Activated B cell treated with CpG ODN at 0.5 μM for 24 hours (primary cell): ENCODE measurements at regions not wholly inside any gene's neighbourhood (a gene's known extent, or its start where the extent isn't known, plus 50 kb on each side); places are given as distances from the start of the nearest gene placed in this dataset.

Experiments used
- ATAC-seq: fragments of 200-7000 bp; cut with Tn5 transposase; one replicate; pipeline ENCODE4 v1.10.0; 2021; ENCODE audit warnings: low read depth, mild to moderate bottlenecking, moderate library complexity
- CTCF ChIA-PET: fragments of 350-600 bp; sonication (Branson Sonifier 250); formaldehyde crosslinking; loops from one replicate; lab custom pipeline; 2021; ENCODE audit warnings: antibody characterized with exemption; lab: Charles Lee
- POLR2A ChIA-PET: fragments of 350-600 bp; sonication (Branson Sonifier 250); formaldehyde crosslinking; loops from one replicate; lab custom pipeline; 2021; ENCODE audit warnings: antibody characterized with exemption; lab: Charles Lee
- DNase-seq: peaks from one replicate; pipeline ENCODE4 v3.0.0; 2022
- H3K27ac Mint-ChIP-seq: one replicate; pipeline ENCODE4 v1.8.0; 2020; ENCODE audit warnings: mixed read lengths
- H3K27me3 Mint-ChIP-seq: one replicate; pipeline ENCODE4 v1.8.0; 2021; ENCODE audit warnings: mixed read lengths
- H3K36me3 Mint-ChIP-seq: one replicate; pipeline ENCODE4 v1.8.0; 2021; ENCODE audit warnings: low read depth, mixed read lengths
- H3K4me1 Mint-ChIP-seq: one replicate; pipeline ENCODE4 v1.8.0; 2021; ENCODE audit warnings: mixed read lengths
- H3K4me3 Mint-ChIP-seq: one replicate; pipeline ENCODE4 v1.8.0; 2020; ENCODE audit warnings: mild to moderate bottlenecking, mixed read lengths
- H3K9me3 Mint-ChIP-seq: one replicate; pipeline ENCODE4 v1.8.0; 2020; ENCODE audit warnings: mixed read lengths
- intact Hi-C: fragments of 100-400 bp; cut with micrococcal nuclease; formaldehyde crosslinking; loops from one replicate; pipeline ENCODE4 v1.15.1; 2024
- TF ChIP-seq, protein P1 (sequence below): fragments of 200-600 bp; IDR thresholded peaks from one replicate; pipeline ENCODE4 v1.8.0; 2022; ENCODE audit warnings: antibody characterized with exemption, mild to moderate bottlenecking

DNA sequence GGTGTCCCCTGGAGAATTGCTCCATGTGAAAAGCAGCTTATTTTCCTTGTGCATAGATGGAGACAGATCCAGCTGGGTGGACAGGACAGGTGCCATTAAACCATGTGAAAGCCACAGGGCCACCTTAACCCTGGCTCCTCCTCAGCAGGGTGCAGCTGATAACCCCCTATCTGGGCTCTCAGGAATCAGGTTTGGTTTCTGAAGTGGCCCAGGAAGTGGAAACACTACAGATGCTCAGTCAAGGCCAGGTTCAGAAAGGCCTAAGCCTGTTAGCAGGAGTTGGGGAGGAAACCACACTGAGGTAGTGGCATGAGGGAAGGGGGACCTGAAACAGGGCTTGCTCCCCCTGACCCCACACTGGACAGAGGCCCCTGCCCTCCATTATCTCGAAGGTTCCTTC lies 217.0 kb downstream of the SPP2 start:
- DNase-seq, result no peak
- H3K27ac Mint-ChIP-seq, result no peak overlapping the region
- H3K9me3 Mint-ChIP-seq, result no peaks in the 10 kb centered on the region
- H3K4me1 Mint-ChIP-seq, result no peaks in the 10 kb centered on the region
- POLR2A ChIA-PET, result no interaction called here
- TF ChIP-seq, protein P1, sequence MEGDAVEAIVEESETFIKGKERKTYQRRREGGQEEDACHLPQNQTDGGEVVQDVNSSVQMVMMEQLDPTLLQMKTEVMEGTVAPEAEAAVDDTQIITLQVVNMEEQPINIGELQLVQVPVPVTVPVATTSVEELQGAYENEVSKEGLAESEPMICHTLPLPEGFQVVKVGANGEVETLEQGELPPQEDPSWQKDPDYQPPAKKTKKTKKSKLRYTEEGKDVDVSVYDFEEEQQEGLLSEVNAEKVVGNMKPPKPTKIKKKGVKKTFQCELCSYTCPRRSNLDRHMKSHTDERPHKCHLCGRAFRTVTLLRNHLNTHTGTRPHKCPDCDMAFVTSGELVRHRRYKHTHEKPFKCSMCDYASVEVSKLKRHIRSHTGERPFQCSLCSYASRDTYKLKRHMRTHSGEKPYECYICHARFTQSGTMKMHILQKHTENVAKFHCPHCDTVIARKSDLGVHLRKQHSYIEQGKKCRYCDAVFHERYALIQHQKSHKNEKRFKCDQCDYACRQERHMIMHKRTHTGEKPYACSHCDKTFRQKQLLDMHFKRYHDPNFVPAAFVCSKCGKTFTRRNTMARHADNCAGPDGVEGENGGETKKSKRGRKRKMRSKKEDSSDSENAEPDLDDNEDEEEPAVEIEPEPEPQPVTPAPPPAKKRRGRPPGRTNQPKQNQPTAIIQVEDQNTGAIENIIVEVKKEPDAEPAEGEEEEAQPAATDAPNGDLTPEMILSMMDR, result no peak
- intact Hi-C loops, result no loop called here
- no peaks in the 10 kb centered on the region for H3K36me3 Mint-ChIP-seq
- CTCF ChIA-PET, result no interaction called here
- H3K4me3 Mint-ChIP-seq, result no peak overlapping the region
- peaks cover 14% of the 10 kb centered on the region for H3K27me3 Mint-ChIP-seq
- no peak for ATAC-seq

DNA sequence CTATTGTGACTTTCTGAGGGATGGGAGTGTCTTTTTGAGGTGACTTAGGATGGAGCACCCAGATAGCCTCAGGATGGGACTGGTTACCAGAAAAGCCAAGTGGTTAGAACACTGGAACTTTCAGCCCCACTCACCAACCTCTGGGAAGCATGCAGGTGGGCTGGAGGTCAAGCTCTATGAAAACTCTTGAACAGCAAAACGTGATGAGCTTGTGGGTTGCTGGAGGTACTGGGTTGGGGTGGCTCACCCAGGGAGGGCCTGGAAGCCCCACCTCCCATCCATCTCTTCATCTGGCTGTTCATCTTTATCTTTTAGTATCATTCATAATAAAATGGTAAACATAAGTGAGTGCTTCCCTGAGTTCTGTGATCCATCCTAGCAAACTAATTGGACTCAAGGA lies 216.4 kb downstream of the SPP2 start:
- ATAC-seq (no peak), DNase-seq (no peak)
- Mint-ChIP-seq H3K27me3 (peaks cover 14% of the 10 kb centered on the region), H3K4me3 (no peak overlapping the region), H3K27ac (no peak overlapping the region), H3K9me3 (no peaks in the 10 kb centered on the region), H3K36me3 (no peaks in the 10 kb centered on the region), H3K4me1 (no peaks in the 10 kb centered on the region)
- intact Hi-C loops, result no loop called here
- TF ChIP-seq, protein P1, result no peak
- POLR2A ChIA-PET, result no interaction called here
- CTCF ChIA-PET, result no interaction called here

DNA sequence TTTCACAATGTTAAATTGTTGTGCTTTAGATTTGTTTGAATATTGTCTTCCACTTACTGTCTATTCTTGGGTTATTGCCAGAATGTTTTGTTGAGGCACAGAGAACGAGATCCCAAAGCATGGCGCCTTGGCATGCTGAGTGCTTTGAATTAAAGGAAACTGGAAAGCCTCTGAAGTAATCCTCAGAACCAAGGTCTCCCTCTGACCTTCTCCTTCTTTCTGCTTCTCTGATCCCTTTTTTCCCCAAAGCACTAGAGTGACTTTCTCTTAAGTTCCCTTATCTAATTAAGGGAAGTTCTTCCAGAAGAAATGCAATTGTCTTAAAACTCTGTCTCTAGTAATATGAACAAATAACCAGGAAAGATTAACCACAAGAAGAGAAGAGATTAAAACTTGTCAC lies 214.7 kb downstream of the SPP2 start:
- no peak overlapping the region for H3K27ac Mint-ChIP-seq
- peaks cover 20% of the 10 kb centered on the region for H3K27me3 Mint-ChIP-seq
- ATAC-seq (no peak), DNase-seq (no peak)
- ChIA-PET POLR2A (no interaction called here), CTCF (no interaction called here)
- H3K4me3 Mint-ChIP-seq, result no peak overlapping the region
- no peaks in the 10 kb centered on the region for H3K9me3 Mint-ChIP-seq
- TF ChIP-seq, protein P1, result no peak
- H3K4me1 Mint-ChIP-seq, result no peaks in the 10 kb centered on the region
- H3K36me3 Mint-ChIP-seq, result no peaks in the 10 kb centered on the region
- intact Hi-C loops, result no loop called here

DNA sequence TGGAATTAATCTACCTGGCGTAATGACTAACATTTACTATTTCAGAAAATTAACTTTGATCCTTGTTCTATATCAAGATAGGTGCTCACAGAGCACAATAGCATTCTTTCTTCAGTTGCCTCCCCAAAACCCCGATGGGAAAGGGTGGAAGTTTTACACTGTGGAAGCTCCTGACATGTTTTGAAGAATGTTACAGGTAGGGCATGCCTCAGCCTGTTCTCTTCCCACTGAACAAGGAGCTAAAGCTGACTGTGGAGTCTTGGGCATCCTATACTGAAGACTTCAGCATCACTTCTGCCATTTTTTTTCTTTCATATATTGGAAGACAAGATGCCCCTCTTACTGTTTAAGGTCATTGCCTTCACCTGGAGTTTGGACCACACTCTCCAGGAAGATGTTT lies 211.2 kb downstream of the SPP2 start:
- H3K4me1 Mint-ChIP-seq, result no peaks in the 10 kb centered on the region
- CTCF ChIA-PET, result no interaction called here
- H3K27ac Mint-ChIP-seq, result no peak overlapping the region

DNA sequence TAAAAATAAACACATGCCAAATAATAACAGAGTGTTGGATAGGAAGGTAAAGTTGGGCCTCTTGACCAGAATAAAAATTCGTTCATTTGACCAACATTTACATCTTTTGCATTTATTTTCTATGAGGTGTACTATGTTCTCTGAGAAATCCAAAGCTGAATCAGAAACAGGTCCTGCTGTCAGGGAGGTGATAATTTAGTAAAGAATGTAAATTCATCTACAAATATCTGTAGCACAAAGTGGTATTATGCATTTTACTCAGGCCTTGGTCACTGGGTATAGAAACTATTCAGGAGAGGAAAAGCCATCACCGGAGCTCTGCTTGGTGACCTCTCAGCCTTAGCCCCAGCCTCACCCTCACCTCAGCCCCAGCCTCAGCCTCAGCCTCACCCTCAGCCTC lies 208.9 kb downstream of the SPP2 start:
- H3K27ac Mint-ChIP-seq, result no peak overlapping the region
- no peak for ATAC-seq
- H3K36me3 Mint-ChIP-seq, result no peaks in the 10 kb centered on the region
- CTCF ChIA-PET, result no interaction called here
- no peaks in the 10 kb centered on the region for H3K4me1 Mint-ChIP-seq
- no peaks in the 10 kb centered on the region for H3K9me3 Mint-ChIP-seq
- no peak for DNase-seq
- H3K4me3 Mint-ChIP-seq, result no peak overlapping the region
- H3K27me3 Mint-ChIP-seq, result peaks cover 38% of the 10 kb centered on the region
- POLR2A ChIA-PET, result no interaction called here
- TF ChIP-seq, protein P1, result no peak
- intact Hi-C loops, result no loop called here

More for the DNA sequence above, 211.2 kb downstream of the SPP2 start:
- POLR2A ChIA-PET, result no interaction called here
- Mint-ChIP-seq H3K27me3 (peaks cover 32% of the 10 kb centered on the region), H3K9me3 (no peaks in the 10 kb centered on the region), H3K36me3 (no peaks in the 10 kb centered on the region), H3K4me3 (no peak overlapping the region)
- no peak for ATAC-seq
- no peak for DNase-seq
- TF ChIP-seq, protein P1, result no peak
- intact Hi-C loops, result no loop called here
